ENCODE measurements at regions not wholly inside any gene's neighbourhood (a gene's known extent, or its start where the extent isn't known, plus 50 kb on each side); places are given as distances from the start of the nearest gene placed in this dataset.

DNA sequence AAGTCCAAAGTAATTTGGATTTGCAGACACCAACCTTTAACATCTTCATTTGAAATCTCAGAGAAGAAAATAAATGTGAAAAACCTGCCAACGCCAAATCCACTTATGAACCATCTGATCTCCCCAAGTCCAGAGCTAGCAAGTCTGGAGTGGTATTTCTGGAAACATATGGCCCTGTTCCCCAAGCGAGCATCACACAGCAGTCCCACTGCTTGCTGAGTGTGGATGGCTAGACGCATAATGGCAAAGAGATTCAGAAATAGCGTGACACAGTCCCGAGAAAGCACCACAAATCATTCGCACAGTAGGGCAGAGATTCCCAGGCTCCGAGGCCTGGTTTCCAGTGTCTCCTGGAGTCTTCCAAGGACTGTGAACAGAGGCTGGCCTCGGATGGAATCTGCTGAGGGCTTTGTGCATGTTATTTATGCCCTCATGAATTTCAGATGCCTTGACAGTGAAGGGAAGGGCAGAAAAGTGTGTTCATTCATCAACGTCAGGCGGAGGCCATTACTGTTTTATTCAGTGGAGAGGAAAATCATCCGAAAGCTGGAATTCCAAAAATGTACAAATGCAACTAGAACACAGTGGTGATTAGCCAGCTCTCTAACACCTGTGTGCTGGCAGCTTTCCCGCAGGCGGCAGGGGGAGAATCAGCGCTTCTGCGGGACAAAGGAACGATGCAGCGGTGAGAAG is 417.0 kb downstream of the EIPR1 start:
- intact Hi-C loops (cut with DNase I) = no loop called here
- DNase-seq = no peak

GRCh38 chr2:2950403-2950952 is 427.1 kb downstream of the EIPR1 start:
- DNase-seq = peak in 11 of 42 donors; percentile 18 to 59 (median 36)
- intact Hi-C loops (cut with DNase I) = no loop called here

DNA sequence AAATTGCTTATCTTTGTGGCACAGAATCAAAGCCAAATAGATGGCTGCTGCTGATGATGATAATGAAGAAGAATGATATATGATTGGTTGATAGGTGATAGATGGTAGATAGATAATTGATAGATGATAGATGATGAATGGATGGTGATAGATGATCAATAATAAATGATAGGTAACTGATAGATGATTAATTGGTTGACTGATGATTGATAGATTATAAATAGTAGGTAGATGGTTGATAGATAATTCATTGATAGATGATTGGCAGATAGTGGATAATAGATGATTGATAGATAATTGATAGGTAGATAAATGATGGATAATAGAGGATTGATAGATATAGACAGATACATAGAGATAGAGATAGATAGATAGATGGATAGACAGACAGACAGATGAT is 430.2 kb downstream of the EIPR1 start:
- intact Hi-C loops (cut with DNase I) = no loop called here
- no peak for DNase-seq

DNA sequence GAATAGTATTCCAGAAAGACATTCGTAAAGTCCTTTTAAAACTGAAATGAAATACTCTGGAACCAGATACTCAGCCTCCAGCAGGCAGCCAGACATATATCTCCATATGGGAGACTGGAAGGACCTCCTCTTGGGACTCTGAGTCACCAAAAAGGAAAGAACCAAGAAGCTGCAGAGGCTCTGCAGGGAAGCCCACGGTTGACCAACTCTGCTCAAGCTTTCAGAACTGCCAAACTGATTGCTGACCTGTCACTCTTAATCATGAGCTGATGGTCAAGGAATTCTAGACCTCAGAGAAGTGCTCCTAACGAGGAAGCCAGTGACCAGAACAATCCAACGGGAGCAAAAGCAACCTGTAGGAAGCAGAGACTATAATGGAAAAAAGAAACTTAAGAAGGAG is 434.7 kb downstream of the EIPR1 start:
- no peak for DNase-seq
- intact Hi-C loops (cut with DNase I) = no loop called here

DNA sequence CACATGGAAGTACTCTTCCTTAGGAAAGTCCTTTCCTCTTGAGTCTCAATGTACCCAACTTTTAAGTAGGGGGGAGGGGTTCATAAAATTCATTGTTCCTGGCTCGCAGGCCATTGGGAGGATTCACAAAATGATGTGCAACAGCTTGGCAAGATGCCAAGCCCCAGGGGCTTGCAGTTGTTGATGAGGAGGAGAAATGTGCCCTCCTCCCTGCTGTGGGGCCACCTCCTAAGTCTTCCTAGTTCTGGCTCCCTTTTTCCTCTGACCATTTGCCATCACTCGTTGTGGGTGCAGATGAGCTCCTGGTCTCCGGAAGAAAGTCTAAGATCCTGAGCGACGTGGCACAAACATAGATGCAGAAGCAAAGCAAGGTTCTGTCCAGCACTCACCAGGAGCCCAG is 435.4 kb downstream of the EIPR1 start:
- intact Hi-C loops (cut with DNase I) = no loop called here
- no peak for DNase-seq

DNA sequence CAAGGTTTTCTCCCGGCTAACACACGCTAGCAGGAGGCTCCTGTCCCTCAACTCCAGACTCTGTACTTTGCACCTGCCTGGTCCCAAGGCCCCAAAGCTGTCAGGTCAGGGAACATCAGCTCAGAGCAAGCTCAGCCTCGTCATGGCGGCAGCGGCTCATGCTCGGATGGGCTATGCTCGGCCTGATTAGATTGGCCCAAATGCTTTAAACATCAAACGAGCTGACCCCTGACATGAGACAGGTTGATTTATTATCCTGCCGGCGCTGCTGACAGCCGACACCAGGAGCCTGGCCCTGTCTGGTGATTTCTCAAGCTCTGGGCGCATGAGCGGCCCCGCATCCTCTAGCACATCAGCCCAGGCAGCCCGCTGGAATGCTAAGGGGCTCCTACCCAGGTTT is 436.4 kb downstream of the EIPR1 start:
- intact Hi-C loops (cut with DNase I) = no loop called here
- no peak for DNase-seq

DNA sequence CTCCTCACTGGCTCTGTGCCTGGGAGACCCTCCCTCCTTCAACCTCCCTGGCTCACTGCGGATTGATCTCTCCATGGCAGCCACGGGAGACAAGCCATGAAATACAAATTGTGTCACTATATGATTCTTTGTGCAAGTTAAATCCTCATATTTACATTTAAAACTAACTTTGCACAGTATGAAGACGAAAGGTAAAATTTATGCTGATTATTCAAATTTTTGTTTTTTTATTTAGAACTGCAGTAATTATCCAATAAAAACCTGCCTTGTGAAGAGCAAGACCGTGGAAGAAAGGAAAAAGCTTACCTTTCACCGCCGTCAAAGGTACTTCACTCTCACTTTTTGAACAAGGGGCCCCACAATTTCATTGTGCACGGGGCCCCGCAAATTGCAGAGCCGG is 436.9 kb downstream of the EIPR1 start:
- intact Hi-C loops (cut with DNase I) = no loop called here
- no peak for DNase-seq

- intact Hi-C loops (cut with DNase I) = no loop called here
- no peak for DNase-seq
Observed at GRCh38 chr2:2940061-2940460, 437.6 kb downstream of the EIPR1 start.

DNA sequence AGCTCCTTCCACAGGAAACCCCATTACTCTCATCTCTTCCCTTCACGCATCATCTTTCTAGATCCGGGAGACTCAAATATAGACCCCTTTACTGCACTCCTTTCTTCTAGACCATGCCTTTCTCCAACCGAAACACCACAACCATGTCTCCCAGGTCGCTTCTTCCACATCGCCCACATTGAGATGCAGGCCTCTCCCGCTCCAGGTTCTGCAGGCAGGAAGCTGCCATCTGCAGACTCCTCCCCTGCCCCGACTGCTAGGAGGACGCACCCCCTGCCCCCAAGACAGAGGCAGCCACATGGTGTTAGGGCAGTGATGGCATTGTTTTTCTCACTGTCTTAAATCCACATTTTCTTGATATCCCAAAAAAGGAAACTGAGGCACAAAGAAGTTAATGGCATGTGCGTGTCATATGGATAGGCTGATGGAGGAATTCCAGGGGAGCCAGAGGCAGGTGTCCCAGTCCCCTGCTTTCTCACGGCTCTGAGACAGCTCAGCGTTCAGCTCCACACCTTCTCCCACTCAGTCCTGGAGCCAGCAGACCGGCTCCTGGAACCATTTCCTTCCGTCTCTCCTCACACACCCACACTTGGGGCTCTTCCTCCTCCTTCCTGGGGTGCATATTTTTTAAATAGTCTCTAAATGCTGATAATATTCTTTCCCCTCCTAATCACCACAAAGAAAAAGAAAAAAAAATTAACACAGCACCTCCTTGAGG is 438.4 kb downstream of the EIPR1 start:
- intact Hi-C loops (cut with DNase I) = no loop called here

GRCh38 chr2:2938481-2938880 is 439.1 kb downstream of the EIPR1 start:
- intact Hi-C loops (cut with DNase I) = no loop called here
- DNase-seq = peak in 38 of 42 donors; percentile 8 to 72 (median 36)

More for the DNA sequence above, 438.4 kb downstream of the EIPR1 start:
- DNase-seq = no peak

DNA sequence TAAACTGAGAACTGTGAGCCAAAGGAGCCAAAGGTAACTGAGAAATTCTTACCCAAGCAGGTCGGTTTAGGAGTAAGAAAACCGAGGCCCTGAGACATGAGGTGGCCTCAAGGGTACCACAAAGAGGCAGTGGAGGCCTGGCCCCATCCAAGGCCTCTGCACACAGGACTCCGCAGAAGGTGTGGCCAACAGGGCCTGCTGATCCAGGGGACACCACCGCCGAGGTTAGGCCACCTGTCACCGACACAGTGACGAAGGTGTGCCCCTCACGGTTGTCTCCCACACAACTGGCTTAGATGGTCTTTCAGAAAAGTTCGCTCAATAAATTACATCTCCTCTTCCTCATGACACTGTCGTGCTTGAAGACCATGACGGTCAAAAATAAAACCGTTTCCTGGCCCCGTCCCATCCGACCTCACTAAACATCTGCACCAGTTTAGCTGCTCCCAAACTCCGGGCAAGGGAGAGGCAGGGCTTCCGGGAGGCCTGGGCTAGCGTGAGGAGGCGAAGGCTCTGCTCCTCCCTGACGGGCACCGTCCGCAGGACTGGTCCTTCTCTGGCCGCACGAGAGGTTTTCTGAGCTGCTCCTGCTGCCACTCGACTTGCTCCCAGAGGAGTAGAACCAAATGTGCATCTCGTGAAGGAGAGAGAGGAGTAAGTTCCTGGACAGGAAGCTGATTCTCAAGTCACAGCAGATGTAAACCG is 442.0 kb downstream of the EIPR1 start:
- intact Hi-C loops (cut with DNase I) = no loop called here
- no peak for DNase-seq

DNA sequence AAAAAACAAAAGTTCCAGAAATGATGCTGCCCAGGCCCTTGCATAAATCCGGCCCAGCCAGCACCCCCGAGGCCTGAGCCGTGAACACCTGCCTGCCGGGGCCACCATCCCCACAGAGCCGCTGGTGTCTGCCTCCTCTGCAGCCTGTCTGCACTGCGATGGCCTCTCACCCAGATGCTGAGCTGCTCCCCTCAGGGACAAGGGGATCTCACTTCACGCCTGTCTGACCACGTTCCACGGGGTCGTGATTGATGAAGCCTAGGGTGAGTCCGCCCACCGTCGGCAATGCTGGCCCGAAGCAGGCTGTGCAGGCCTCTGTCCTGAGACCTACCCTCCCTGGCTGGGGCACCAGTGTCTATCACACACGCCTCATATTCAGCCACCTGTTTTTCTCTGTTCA is 444.2 kb downstream of the EIPR1 start:
- intact Hi-C loops (cut with DNase I) = no loop called here
- no peak for DNase-seq

GRCh38 chr2:2932692-2933305 is 444.8 kb downstream of the EIPR1 start:
- no peak for DNase-seq
- intact Hi-C loops (cut with DNase I) = no loop called here

DNA sequence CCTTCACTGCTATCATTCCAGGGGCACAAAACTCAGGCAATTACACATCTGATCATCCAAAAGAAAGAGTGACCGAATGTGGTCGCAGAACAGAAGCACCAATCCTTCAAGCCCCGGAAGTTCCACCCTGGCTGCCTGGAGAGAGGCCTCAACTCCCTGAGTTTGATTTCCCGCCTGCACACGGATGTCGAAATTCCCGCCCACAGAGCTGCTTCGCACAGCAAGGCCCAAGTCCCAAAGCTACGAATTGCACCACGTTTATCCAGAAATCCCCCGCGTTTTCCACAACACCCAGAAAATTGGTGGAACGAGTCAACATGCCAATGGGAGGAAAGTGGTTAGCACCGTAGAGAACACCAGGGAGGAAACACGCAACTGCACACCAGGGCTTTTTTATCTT is 445.4 kb downstream of the EIPR1 start:
- DNase-seq = peak in 2 of 42 donors; percentile 33 to 40
- intact Hi-C loops (cut with DNase I) = no loop called here

DNA sequence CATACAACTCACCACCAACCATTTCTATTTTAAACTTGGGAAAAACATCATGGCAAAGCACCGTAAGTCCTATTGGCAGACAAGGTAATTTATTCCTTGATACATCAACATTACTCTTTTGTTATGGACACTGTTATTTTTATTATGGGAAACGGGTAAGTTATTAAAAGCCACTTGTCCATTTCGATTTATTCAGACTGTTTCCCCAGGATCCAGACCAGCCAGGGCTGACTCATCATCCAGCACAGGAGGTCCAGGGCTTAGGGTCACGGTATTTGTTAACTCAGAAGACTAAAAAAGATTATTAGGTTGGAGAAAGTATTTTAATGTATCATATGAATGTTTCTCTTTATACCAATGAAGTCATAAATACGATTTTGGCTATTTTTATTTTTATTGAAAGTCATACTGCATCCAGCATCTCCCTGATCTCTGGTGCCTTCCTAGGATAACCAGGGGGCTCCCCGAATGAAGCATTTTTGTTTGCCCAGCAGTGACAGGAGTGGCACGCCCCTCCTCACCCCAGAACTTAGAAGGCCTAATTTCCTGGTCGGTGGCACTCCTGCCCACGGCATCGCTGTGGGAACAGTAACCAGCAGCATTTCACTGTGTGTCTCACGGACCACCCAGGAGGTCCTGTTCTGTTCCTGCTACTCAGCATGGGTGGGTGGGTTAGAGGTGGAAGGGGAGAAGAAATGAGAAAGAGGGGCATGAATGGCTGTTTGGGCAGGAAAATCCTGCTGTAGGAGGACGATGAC is 446.1 kb downstream of the EIPR1 start:
- DNase-seq = no peak
- intact Hi-C loops (cut with DNase I) = no loop called here

DNA sequence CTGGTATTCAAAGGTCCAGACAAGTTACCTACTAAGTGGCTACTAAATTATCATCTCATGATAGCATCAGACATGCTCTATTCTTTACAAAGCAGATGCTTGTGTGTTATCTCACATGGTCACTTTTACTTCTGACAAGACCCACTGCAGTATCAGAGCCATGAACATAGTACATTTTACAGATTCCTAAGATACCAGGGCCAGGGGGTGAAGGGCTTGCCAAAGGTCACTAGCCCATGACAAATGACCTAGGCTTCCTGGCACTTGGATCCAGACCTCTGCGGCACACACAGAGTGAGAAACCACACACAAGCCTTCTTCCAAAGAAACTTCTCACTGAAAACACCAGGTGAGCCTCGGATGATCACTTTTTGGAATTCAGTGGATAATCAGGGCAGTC is 446.8 kb downstream of the EIPR1 start:
- intact Hi-C loops (cut with DNase I) = no loop called here
- DNase-seq = no peak

GRCh38 chr2:2926858-2927175 is 450.8 kb downstream of the EIPR1 start:
- intact Hi-C loops (cut with DNase I) = no loop called here
- DNase-seq = peak in 1 of 42 donors; percentile 5

- DNase-seq = no peak
- intact Hi-C loops (cut with DNase I) = no loop called here
Observed at GRCh38 chr2:2926009-2926857, 451.4 kb downstream of the EIPR1 start.
